SK-N-DZ (cell line): ENCODE measurements at regions not wholly inside any gene's neighbourhood (a gene's known extent, or its start where the extent isn't known, plus 50 kb on each side); places are given as distances from the start of the nearest gene placed in this dataset.
"Not testable (repeated sequence)": the region's sequence is repeated elsewhere in the genome, so short reads cannot be mapped to it uniquely, and the experiment has no call there.

ENCODE experiments used
- DNase-seq: peaks from one replicate; pipeline ENCODE4 v3.0.0-alpha.2; 2015; ENCODE audit warnings: low spot score

DNA sequence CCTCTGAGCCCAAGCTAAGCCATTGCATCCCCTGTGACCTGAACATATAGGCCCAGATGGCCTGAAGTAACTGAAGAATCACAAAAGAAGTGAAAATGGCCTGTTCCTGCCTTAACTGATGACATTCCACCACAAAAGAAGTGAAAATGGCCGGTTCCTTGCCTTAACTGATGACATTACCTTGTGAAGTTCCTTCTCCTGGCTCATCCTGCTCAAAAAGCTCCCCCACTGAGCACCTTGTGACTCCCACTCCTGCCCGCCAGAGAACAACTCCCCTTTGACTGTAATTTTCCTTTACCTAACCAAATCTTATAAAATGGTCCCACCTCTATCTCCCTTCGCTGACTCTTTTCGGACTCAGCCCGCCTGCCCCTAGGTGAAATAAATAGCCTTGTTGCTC is 399.5 kb upstream of the ZNF804A start:
- not testable (repeated sequence) for DNase-seq

GRCh38 chr2:184199274-184199673 is 399.1 kb upstream of the ZNF804A start:
- no peak for DNase-seq

DNA sequence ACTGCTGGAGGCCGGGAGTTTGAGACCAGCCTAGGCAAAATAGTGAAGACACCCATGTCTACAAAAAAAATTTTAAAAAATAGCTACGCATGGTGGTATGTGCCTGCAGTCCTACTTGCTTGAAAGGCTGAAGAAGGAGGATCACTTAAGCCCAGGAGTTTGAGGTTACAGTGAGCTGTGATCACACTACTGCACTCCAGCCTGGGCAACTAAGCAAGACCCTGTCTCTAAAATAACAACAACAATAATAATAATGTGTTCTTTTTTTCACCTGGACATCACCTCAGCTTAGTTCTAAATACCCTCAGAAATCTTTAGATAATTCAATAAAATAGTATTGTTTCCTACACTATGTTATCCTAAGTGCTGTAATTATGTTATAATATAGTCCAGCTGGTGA is 397.1 kb upstream of the ZNF804A start:
- DNase-seq: no peak

- DNase-seq: no peak
Measured at GRCh38 chr2:184203661-184204060, 394.7 kb upstream of the ZNF804A start.

GRCh38 chr2:184205048-184205596 is 393.2 kb upstream of the ZNF804A start:
- DNase-seq: no peak

GRCh38 chr2:184206045-184206444 is 392.3 kb upstream of the ZNF804A start:
- DNase-seq: no peak

- DNase-seq: no peak
Measured at GRCh38 chr2:184210329-184210728, 388.0 kb upstream of the ZNF804A start.

GRCh38 chr2:184215745-184216144 is 382.6 kb upstream of the ZNF804A start:
- DNase-seq: no peak

- DNase-seq: no peak
Measured at GRCh38 chr2:184256611-184257010, 341.7 kb upstream of the ZNF804A start.

- DNase-seq: no peak
Measured at GRCh38 chr2:184261331-184261730, 337.0 kb upstream of the ZNF804A start.

- no peak for DNase-seq
Measured at GRCh38 chr2:184261818-184262217, 336.5 kb upstream of the ZNF804A start.

DNA sequence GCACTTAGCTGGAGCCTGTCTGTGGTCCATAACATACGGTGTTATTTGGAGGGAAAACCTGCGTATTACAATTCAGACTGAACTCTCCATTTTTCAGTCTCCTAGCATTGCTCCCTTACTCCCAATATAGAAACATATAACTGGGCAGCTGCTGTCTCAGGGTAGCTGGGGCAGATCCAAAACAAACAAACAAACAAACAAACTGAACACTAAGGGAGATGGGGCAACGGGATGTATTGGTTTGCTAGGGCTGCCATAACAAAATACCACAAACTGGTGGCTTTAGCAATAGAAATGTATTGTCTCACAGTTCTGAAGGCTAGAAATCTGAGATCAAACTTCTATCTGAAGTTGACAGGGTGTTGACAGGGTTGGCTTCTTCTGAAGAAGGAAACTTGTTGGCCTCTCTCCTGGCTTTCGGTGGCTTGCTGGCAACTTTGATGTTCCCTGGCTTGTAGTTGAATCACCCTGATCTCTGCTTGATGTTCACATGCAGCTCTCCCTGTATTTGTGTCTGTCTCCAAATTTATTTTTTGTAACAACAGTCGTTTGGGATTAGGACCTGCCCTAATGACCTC is 329.3 kb upstream of the ZNF804A start:
- DNase-seq: no peak

GRCh38 chr2:184270660-184271059 is 327.7 kb upstream of the ZNF804A start:
- no peak for DNase-seq

- no peak for DNase-seq
Measured at GRCh38 chr2:184272056-184272455, 326.3 kb upstream of the ZNF804A start.

GRCh38 chr2:184294831-184295230 is 303.5 kb upstream of the ZNF804A start:
- no peak for DNase-seq

- no peak for DNase-seq
Measured at GRCh38 chr2:184297085-184297484, 301.2 kb upstream of the ZNF804A start.

GRCh38 chr2:184302506-184302905 is 295.8 kb upstream of the ZNF804A start:
- no peak for DNase-seq

DNA sequence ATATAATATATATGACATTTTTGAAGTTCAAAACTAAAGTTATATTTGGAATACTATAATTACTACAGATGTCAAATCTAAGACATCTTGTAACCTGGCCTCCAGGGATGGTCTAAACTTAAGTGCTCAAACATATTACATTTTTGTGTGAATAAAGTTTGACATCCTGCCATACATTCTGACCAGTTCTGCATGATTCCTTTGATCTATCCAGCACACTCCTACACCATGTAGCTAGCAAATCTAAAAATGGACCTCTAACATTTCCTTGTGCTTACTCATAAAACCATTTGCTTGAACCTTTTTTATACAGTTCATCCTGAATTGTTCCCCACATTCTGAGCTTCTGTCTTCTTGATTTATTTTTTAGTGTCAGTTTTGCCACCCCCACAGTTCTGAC is 294.3 kb upstream of the ZNF804A start:
- no peak for DNase-seq

DNA sequence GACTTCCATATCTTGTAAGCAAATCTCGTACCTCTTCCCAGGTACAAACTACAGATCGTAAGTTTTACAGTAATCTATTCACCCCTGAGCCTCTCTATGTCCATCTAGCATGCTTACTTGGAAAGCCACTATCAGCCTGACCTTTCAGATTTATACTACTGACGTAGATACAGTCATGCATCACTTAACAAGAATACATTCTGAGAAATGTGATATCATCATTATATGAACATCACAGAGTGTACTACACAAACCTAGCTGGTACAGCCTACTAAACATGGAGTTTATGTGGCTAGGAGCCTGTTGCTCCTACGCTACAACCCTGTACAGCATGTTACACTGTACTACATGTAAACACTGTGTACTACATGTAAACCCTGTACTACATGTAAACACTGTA is 293.2 kb upstream of the ZNF804A start:
- no peak for DNase-seq

DNA sequence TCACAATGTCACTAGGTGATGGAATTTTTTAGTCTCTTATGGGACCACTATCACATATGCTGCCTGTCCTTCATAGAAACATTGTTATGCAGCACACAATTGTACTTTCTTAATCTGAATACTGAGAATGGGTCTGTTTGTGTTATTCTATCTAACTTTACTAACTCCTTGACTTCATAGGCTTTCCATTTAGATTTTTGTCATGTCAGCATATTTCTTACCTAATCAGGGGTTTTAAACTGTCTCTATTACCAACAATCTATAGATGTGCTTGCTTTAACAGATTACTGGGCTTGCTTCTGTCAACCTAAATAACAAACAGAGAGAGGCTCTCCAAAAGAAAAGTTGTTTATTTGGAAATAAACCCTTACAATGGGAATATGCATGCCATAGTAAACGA is 289.6 kb upstream of the ZNF804A start:
- DNase-seq: no peak

GRCh38 chr2:184312970-184313369 is 285.4 kb upstream of the ZNF804A start:
- DNase-seq: no peak

- no peak for DNase-seq
Measured at GRCh38 chr2:184314829-184315228, 283.5 kb upstream of the ZNF804A start.

GRCh38 chr2:184316921-184317320 is 281.4 kb upstream of the ZNF804A start:
- DNase-seq: no peak

- DNase-seq: no peak
Measured at GRCh38 chr2:184322615-184323014, 275.7 kb upstream of the ZNF804A start.
